C4-2B (cell line): ENCODE measurements at regions not wholly inside any gene's neighbourhood (a gene's known extent, or its start where the extent isn't known, plus 50 kb on each side); places are given as distances from the start of the nearest gene placed in this dataset.

ENCODE experiments used
- CTCF ChIP-seq: fragments of 450-650 bp; conservative IDR thresholded peaks from 2 replicates; pipeline ENCODE4 v1.5.1; 2017; ENCODE audit warnings: mild to moderate bottlenecking
- ZFX ChIP-seq: fragments of 450-650 bp; IDR thresholded peaks from 2 replicates; pipeline ENCODE4 v1.6.1; 2017

GRCh38 chr1:4025752-4026151 lies 125.7 kb upstream of the C1orf174 start:
- TF ChIP-seq CTCF (no peak), ZFX (no peak)
